HEK293T (cell line): ENCODE measurements at regions not wholly inside any gene's neighbourhood (a gene's known extent, or its start where the extent isn't known, plus 50 kb on each side); places are given as distances from the start of the nearest gene placed in this dataset.

ENCODE experiments used
- CTCF ChIA-PET: fragments of 350-600 bp; formaldehyde crosslinking; extraction: SDS; loops from one replicate; lab custom pipeline; 2021; ENCODE audit warnings: antibody characterized with exemption, inconsistent platforms; lab: Yijun Ruan, JAX
- POLR2A ChIA-PET: fragments of 350-600 bp; formaldehyde crosslinking; extraction: SDS; loops from one replicate; lab custom pipeline; 2020; ENCODE audit warnings: antibody characterized with exemption, inconsistent platforms; lab: Yijun Ruan, JAX
- DNase-seq: peaks from one replicate; pipeline ENCODE4 v3.0.0; 2012; ENCODE audit warnings: mixed read lengths; ENCODE audit errors: extremely low spot score
- ARNT ChIP-seq: fragments of 450-650 bp; IDR thresholded peaks from 2 replicates; pipeline ENCODE4 v1.6.1; 2017; ENCODE audit warnings: mild to moderate bottlenecking
- BHLHE40 ChIP-seq: fragments of 450-650 bp; IDR thresholded peaks from 2 replicates; pipeline ENCODE4 v1.6.1; 2016; ENCODE audit warnings: mild to moderate bottlenecking, moderate library complexity, borderline replicate concordance
- CTBP1 ChIP-seq: fragments of 450-650 bp; IDR thresholded peaks from 2 replicates; pipeline ENCODE4 v1.6.1; 2016; ENCODE audit warnings: borderline replicate concordance
- ELF4 ChIP-seq: fragments of 450-650 bp; IDR thresholded peaks from 2 replicates; pipeline ENCODE4 v1.6.1; 2017; ENCODE audit warnings: antibody characterized with exemption
- FOXA1 ChIP-seq: fragments of 450-650 bp; IDR thresholded peaks from 2 replicates; pipeline ENCODE4 v1.6.1; 2016; ENCODE audit warnings: mild to moderate bottlenecking
- FOXK2 ChIP-seq: fragments of 450-650 bp; IDR thresholded peaks from 2 replicates; pipeline ENCODE4 v1.6.1; 2016; ENCODE audit warnings: mild to moderate bottlenecking
- FOXM1 ChIP-seq: fragments of 450-650 bp; IDR thresholded peaks from 2 replicates; pipeline ENCODE4 v1.6.1; 2017; ENCODE audit warnings: mild to moderate bottlenecking, borderline replicate concordance
- HDGF ChIP-seq: fragments of 450-650 bp; IDR thresholded peaks from 2 replicates; pipeline ENCODE4 v1.6.1; 2017; ENCODE audit warnings: antibody characterized with exemption, borderline replicate concordance
- L3MBTL2 ChIP-seq: fragments of 450-650 bp; conservative IDR thresholded peaks from 2 replicates; pipeline ENCODE4 v1.6.1; 2016; ENCODE audit warnings: mild to moderate bottlenecking
- LEF1 ChIP-seq: fragments of 450-650 bp; IDR thresholded peaks from 2 replicates; pipeline ENCODE4 v1.6.1; 2017; ENCODE audit warnings: mild to moderate bottlenecking, borderline replicate concordance
- NFRKB ChIP-seq: fragments of 450-650 bp; IDR thresholded peaks from 2 replicates; pipeline ENCODE4 v1.6.1; 2016; ENCODE audit warnings: mild to moderate bottlenecking, moderate library complexity
- SP1 ChIP-seq: fragments of 450-650 bp; IDR thresholded peaks from 2 replicates; pipeline ENCODE4 v1.6.1; 2017
- SUZ12 ChIP-seq: fragments of 450-650 bp; IDR thresholded peaks from 2 replicates; pipeline ENCODE4 v1.6.1; 2016; ENCODE audit warnings: mild to moderate bottlenecking
- TARDBP ChIP-seq: fragments of 450-650 bp; IDR thresholded peaks from 2 replicates; pipeline ENCODE4 v1.6.1; 2016
- ZNF384 ChIP-seq: fragments of 450-650 bp; IDR thresholded peaks from 2 replicates; pipeline ENCODE4 v1.6.1; 2016
- TF ChIP-seq, protein P1 (sequence below): fragments of 450-650 bp; IDR thresholded peaks from 2 replicates; pipeline ENCODE4 v1.6.1; 2016

DNA sequence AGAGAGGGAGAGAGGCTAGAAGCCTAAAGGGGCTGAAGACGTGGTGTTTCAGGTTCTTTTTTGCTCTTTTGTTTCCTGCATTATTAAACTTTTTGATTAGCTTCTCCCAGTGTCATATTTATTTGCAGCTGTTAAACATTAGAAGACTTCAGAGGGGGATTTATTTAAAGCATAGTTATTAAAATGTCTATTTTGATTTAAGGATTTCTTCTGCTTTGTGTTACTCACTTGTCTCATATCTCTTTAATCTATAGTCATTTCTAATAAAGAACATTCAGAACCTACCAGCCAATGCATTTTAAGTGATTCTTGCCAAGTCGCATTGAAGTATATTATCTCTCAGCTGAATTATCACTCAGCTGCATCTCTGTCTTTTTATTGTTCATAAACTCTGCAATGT lies 152.0 kb upstream of the DYRK2 start:
- ChIA-PET POLR2A (no interaction called here), CTCF (no interaction called here)
- no peak for DNase-seq
- TF ChIP-seq FOXM1 (no peak), FOXK2 (no peak), NFRKB (no peak), CTBP1 (no peak), TARDBP (no peak), SUZ12 (no peak)

DNA sequence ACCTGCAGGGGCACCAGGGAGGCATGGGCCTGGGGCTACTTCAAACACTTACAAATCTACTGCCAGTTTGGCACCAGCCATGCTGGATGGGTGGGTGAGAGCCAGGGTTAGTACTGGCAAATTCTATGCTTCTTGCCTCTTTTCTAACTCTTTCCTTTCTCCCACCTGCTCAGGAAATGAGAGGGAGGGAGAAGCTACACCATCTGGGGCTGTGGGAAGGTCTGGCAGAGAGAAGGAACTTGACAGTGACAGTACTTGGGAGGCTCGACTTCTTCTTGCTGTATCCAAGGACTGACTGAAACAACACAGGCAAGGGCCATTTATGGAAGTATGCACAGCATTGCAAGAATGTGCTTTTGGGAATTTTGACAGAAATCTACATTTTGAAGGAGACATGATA lies 149.6 kb upstream of the DYRK2 start:
- ChIA-PET CTCF (no interaction called here), POLR2A (no interaction called here)
- no peak for DNase-seq
- TF ChIP-seq ZNF384 (no peak), LEF1 (no peak), NFRKB (no peak), L3MBTL2 (no peak), HDGF (no peak), ELF4 (no peak), BHLHE40 (no peak), FOXA1 (no peak)

DNA sequence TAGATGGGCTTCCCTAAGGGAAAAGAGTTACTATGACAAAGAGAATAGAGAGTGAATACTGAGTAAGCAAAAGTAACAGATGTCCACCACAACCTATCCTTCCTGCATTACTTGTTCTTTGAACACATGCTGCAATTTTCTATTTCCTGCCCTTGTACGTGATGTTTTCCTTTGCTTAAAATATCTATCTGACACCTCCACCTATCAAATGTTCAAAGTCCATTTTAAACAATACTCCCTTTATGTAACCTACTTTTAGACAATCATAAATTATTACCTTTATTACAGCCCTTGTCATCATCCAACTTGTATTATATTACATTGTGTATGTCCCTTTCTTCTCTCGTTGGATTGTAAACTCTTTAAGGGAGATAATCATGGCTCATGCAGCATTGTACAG lies 147.2 kb upstream of the DYRK2 start:
- no peak for DNase-seq
- no peak for TF ChIP-seq L3MBTL2
- TF ChIP-seq SUZ12 = no peak
- no peak for TF ChIP-seq NFRKB
- TF ChIP-seq FOXK2 = no peak
- TF ChIP-seq FOXA1 = no peak
- TF ChIP-seq ELF4 = no peak
- no peak for TF ChIP-seq TARDBP
- ChIA-PET CTCF (no interaction called here), POLR2A (no interaction called here)

DNA sequence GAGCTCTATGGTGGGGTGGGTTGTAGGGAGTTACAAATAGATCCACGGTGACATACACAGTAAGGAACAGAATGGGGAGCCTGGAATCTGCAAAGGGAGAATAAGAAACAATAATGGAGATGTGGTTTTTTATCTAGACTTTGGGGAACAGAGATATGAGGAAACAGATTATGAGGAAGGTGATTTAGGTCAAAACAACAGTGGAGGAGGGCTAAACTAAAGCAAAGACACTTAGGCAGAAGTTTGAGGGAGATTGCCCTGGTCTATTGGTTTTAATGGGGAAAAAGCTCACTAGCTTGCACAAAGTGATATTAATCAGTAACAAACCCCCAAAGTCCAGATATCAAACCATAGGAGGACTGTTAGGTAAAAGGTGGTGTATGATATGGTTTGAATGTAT lies 144.5 kb upstream of the DYRK2 start:
- ChIA-PET CTCF (no interaction called here), POLR2A (no interaction called here)
- no peak for TF ChIP-seq LEF1
- no peak for TF ChIP-seq NFRKB
- no peak for TF ChIP-seq CTBP1
- TF ChIP-seq ARNT = no peak
- no peak for TF ChIP-seq TARDBP
- no peak for TF ChIP-seq FOXK2
- no peak for TF ChIP-seq HDGF
- no peak for TF ChIP-seq BHLHE40
- no peak for TF ChIP-seq SP1
- TF ChIP-seq, protein P1, sequence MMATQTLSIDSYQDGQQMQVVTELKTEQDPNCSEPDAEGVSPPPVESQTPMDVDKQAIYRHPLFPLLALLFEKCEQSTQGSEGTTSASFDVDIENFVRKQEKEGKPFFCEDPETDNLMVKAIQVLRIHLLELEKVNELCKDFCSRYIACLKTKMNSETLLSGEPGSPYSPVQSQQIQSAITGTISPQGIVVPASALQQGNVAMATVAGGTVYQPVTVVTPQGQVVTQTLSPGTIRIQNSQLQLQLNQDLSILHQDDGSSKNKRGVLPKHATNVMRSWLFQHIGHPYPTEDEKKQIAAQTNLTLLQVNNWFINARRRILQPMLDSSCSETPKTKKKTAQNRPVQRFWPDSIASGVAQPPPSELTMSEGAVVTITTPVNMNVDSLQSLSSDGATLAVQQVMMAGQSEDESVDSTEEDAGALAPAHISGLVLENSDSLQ = no peak
- TF ChIP-seq L3MBTL2 = no peak
- no peak for TF ChIP-seq SUZ12
- TF ChIP-seq FOXM1 = no peak
- no peak for TF ChIP-seq FOXA1
- DNase-seq = no peak

DNA sequence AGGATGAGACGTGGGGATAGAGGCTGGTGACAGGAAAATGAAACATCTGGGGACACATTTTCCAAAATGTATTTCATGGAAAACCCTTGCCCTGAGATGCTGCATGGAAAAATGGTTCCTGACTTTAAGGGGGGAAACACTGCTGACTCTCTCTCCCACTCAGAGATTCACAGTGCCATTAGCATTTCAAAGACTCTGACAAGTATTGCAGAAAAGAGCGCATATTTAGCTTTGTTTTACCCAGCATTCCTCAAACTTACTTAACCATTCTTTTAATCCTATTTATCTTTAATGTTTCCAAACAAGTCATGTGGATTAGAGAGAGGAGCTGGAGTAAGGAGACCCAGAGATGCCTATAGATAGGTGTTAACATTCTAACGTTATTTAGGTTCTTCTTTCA lies 141.8 kb upstream of the DYRK2 start:
- DNase-seq = no peak
- TF ChIP-seq FOXM1 (no peak), FOXA1 (no peak), TARDBP (no peak), ZNF384 (no peak), ARNT (no peak), FOXK2 (no peak), LEF1 (no peak), NFRKB (no peak), SUZ12 (no peak), CTBP1 (no peak), ELF4 (no peak), BHLHE40 (no peak), SP1 (no peak), HDGF (no peak), L3MBTL2 (no peak)
- TF ChIP-seq, protein P1 = no peak
- ChIA-PET POLR2A (no interaction called here), CTCF (no interaction called here)

DNA sequence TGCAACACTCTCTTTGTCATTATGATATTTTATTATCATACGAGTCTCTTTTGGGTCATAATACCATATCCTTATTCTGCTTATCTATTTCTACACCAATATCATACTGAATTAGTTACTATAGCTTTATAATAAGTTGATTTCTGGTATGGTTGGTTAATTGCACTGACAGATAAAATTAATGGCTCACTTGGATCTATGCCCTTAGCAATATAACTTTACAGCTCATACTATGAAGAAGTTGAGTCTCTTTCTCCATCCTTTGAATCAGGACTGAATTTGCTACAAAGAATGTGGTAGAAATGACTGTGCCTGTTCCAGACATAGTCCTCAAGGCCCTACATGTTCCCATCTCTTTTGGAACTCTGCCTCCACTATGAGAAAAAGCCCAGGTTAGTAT lies 139.7 kb upstream of the DYRK2 start:
- ChIA-PET CTCF (interaction anchor here (0.5 kb wide), 1 partner anchor 153 kb away, joined by 3 read pairs; no protein-coding TSS in a partner anchor), POLR2A (no interaction called here)
- no peak for DNase-seq
- no peak for TF ChIP-seq SP1
- TF ChIP-seq HDGF = no peak
- no peak for TF ChIP-seq NFRKB
- TF ChIP-seq BHLHE40 = no peak
- no peak for TF ChIP-seq ELF4
- TF ChIP-seq CTBP1 = no peak
- no peak for TF ChIP-seq FOXM1
- TF ChIP-seq FOXA1 = no peak
- TF ChIP-seq, protein P1 = no peak
- no peak for TF ChIP-seq ZNF384
- no peak for TF ChIP-seq ARNT
- TF ChIP-seq L3MBTL2 = no peak
- no peak for TF ChIP-seq LEF1
- TF ChIP-seq TARDBP = no peak
- TF ChIP-seq FOXK2 = no peak
- TF ChIP-seq SUZ12 = no peak
